SKM-1 (cell line): ENCODE measurements at regions not wholly inside any gene's neighbourhood (a gene's known extent, or its start where the extent isn't known, plus 50 kb on each side); places are given as distances from the start of the nearest gene placed in this dataset.

Experiments
- DNase-seq: peaks from one replicate; lab custom pipeline; 2025; ENCODE audit not compliant: unreplicated experiment; lab: John Stamatoyannopoulos, UW

DNA sequence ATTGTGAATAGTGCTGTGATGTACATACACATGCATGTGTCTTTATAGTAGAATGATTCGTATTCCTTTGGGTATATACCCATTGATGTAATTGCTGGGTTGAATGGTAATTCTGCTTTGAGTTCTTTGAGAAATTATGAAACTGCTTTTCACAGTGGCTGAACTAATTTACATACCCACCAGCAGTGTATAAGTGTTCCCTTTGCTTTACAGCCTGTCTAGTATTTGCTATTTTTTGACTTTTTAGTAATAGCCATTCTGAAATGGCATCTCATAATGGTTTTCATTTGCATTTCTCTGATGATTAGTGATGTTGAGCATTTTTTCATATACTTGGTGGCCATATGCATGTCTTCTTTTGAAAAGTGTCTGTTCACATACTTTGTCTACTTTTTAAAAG lies 54.5 kb upstream of the FAM78B start:
- DNase-seq, result no peak

DNA sequence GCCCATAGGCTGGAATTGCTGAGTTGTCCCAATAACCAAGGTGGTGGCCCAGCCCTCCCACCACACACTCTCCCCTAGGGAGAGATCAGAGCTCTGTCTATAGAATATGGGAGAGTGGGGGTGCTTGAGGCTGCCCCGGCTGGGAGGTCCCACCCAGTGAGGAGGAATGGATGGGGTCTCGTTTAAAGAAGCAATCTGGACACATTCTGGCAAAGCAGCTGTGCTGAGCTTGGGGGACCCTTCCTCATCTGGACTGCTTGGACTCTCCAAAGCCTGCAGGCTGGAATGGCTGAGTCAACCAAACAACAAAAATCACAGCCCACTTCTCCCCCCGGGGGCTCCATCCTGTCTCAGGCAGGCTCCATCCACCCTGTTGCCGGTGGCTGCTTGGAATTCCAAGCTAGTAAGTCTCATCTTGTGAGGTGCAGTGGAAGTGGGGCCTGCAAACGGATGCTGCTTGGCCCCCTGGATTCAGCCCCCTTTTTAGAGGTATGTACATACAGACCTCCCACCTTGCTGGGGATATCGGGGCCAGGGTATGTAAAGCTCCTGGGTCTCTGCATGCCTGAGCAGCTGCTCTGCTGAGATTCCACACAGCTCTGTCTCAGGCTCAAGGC lies 67.1 kb upstream of the FAM78B start:
- DNase-seq, result no peak

DNA sequence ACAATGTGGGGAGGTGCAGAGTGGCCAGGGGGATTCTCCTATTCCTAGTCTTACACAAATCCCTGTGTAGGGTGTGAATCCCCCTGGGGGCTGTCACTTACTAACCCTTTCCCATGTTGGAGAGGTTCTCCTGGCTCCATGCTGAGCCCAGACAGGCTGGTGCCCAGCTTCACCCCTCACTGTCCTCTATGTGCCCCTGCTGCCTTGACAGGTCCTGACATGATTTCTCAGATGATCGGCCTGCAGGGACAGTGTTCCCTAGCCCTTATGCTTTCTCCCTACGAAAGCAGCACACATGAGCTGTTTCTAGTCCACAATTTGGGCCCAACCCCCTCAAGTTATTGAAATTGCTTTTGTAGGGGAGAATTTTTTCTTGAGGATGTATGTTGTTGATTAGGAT lies 68.9 kb upstream of the FAM78B start:
- no peak for DNase-seq

DNA sequence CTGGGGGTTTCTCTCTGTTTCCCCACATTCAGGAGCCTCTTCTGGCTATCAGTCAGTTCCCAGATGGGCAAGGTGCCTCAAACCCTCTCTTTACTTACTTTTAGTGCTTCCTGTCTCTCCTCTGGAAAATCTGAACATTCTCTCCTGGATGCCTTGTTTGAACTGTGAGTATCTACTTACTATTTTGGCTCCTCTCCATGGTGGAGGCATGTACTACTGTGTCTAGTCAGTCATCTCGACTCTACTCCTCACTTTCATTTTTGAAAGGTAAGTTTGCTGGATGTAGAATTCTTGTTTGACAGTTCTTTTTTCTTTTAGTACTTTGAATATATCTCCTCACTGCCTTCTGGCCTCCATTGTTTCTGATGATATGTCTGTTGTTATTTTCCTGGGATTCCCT lies 70.9 kb upstream of the FAM78B start:
- no peak for DNase-seq

DNA sequence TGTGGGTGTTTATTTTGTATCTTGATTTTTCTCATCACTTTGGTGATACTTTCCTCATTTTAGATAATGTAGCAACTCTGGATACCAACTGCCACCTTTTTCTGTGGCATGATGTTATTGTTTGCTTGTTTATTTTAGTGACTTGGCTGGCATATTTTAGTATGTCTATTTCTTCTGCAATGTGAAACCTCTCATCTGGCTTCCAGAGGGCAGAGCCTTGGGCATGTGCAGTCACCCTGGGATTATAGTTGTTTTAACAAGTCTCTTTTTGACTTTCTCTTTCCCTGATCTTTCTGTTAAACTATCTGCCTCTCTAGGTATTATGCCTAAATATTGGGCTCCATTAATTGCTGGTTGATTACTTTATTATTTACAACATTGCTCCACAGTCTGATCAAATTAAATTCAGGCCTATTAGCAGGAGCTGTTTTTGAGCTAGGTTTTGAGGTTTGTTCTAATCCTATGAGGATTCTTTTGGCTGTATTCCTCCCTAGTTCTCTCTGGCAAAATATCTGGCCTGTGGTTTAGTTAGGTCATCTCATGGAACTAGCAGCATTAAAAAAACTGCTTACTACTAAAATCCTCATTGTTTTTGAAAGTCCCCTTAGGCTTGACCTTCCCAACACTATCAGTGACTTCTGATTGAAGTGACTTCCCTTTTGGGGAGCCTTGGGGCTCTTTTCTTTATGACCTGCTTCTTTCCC lies 86.4 kb upstream of the FAM78B start:
- no peak for DNase-seq

DNA sequence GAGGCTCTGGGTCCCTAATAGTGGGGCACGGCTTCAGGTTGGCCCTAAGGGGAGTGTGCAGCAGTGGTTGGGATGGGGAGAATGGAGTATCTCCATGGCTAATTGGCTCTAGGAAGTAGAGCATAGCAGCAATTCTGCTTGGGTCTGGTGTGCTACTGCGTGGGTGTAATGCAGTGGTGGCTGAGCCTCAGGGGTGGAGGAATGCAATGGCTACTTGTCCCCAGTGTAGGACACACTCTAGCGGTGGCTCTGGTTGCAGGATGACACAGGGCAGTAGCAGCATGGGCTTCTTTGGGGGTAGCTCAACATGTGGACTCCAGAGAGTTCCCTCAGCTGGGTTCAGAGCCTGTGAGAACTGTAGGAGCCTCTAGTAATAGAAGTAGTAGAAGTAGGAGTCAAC lies 91.2 kb upstream of the FAM78B start:
- DNase-seq, result no peak

DNA sequence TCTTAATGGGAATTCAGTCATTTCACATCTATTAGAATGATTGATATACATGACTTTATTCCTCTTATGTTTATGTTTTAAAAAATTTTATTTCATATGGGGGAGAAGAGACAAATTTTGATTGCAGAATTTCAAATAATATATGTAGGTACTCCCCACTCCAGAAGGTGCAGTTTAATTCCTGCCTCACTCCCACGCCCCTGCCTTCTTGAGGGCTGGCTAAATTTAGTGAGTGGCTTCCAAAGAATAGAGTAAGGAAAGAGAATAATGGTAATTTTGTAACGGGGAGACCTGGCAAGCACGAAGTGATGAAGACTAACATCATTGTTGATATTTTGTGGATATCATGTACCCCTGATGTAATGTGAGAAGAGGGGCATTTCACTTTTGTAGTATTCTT lies 94.7 kb upstream of the FAM78B start:
- no peak for DNase-seq

DNA sequence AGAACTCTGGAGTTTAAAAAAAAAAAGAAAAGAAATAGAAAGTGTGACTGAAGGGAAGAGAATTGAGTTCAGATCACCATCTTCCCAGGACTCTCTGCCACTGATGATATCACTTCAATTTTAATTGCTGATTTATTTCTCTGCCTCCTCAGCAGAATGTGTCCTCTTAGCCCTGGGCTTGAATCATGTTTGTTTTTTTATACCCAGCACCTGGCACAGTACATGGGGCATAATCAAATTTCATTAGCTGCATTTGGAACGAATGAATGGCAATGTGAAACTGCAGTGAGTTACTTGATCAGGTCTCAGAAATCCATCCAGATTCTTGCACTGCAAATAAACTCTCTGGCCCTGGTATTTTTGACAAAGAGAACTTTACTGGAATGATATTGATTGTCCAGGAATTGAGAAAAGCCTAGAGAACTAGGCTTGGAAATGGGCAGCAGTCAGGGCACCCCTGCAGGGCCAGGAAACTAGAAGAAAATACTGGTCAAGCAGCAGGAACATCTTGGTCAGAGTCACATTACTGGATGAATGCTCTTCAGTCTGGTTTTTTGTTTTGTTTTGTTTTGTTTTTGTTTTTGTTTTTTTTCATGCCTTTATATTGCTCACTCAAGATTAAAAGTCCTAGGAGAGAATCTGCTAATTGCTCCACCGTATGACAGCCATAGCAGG lies 103.8 kb upstream of the FAM78B start:
- no peak for DNase-seq

DNA sequence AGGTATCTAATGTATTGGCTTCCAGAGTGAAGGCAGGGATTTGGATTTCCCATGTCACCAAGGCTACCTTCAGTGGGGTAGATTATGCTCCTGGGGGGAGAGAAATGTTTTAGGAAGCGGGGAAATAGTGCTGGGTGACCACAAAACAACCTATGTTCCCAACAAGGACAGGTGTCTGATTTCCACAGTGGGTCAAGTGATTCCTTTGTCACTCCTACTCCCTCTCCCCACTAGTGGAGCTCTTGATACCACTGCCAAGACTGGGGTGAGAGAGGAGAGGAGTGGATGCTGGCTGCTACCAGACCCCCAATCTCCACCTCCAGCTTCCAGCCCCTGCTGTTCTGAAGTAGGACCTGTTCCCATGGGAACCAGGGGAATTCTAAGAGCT lies 104.3 kb upstream of the FAM78B start:
- DNase-seq, result no peak

DNA sequence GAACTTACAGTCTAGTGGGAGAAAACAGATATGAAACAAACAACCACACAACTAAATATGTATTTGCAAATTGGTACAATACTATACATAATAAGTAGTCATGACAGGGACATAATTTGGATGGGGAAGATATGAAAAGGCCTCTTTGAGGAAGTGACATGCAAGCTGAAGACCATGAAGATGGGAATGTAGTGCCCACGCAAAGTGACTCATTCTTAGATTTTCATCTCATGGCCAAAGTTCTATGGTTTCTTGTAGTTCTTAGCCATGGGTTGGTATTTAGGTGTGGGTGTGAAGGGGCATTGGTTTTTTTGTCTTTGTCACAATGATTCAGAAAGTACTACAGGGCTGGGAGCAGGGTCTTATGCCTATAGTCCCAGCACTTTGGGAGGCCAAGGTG lies 105.4 kb upstream of the FAM78B start:
- no peak for DNase-seq

DNA sequence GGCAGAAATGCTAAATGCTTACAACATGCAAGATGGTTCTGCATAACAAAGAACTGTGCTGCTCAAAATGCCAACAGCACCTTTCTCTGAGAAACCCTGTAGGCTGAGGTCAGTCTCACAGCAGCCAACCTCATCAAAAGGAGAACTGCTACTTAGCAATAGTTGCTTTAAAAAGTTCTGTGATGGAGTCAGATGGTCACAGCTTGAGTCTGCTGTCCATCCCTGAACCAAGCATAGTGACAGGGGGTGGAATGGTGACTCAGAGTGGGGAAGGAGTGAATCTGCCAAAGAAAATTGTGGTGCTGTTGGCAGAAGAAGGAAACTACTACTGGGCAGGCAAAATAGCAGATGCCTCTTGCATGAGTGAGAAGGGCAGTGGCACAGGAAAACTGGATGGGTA lies 106.0 kb upstream of the FAM78B start:
- DNase-seq, result no peak

DNA sequence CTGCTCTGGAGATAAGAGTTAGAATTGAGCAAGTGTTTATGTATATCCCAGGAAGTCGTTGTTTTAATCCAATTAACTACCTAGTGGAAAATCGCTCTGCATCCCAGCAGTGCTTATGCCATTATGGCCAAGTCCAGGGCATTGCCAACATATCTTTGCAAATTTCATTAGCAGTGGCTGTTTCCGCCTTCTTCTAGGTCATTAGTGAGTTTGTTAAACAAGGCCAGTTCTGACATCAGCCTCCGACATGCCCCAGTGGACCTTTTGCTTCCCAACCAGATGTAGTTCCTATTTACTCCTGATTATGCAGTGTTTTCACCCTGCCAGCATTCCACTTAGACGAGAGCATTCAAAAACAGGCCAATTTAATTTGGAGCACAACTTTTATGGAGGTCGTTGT lies 106.8 kb upstream of the FAM78B start:
- DNase-seq, result no peak

DNA sequence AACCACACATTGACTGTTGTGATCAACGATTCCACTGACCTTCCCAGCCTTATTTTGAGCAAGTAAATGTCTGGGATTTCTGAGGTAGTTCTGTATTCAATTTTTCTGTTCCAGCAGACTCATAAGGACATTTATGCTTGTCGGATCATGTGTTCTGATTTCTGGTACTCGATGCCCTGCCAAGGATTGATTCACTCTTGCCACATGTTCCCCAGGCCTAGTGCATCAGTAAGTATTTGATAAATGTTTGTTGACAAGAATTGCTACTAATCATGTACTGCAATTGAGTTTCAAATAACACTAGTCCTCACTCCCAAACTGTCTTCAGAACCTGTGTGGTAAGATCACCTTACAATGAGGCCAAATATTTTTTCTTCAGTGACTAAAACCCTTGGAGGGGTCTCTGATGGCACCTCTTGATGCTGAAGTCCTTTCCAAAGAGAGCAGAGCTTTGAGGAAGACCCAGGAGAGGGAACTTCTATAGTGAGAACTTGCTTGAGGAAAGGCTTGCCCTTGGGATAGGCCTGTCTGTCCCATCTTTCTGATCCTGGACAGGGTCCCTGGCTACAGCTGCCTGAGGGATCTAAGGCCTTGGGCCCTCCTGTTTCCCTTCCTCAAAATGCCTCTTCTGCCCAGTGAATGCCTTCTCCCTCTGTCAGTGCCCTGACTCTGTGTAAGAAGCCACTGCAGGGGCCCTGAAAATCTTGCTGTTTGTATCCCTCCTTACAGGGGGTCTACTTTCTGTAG lies 115.8 kb upstream of the FAM78B start:
- no peak for DNase-seq

DNA sequence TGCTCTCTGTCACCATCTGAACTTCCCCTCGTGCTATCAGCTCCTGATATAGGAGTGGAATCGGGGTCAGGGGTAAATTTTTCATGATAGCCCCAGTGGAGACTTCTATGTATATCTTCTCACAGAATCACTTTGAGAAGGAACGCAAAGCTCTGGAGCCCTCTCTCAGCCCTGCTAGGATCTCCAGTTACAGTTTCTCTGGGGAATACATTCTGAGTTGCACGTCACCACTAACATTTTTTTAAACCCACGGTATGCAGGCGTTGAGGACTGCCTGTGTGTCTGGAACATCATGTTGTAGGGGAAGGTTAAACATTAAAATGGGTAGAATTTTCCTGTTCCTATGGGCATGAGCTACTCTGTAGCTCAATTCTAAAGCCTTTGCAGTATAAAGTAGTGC lies 116.4 kb upstream of the FAM78B start:
- no peak for DNase-seq

DNA sequence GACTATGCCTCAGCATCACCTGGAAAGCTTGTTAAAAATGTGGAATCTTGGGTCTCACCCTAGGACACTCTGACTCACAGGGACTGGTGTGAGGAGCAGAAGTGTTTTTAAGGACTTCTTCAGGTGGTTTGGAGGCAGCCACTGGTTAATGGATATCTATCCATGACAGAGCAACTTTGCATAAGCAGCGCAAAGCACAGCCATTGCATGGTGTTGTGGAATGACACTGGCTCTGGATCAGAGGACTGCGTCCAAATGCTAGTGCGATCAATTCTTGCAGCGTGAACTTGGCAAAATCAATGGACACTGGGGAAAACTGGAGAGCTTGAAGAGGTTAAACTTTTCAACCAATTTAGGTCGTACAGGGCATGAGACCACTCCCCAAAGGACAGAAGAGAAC lies 116.8 kb upstream of the FAM78B start:
- DNase-seq, result no peak

DNA sequence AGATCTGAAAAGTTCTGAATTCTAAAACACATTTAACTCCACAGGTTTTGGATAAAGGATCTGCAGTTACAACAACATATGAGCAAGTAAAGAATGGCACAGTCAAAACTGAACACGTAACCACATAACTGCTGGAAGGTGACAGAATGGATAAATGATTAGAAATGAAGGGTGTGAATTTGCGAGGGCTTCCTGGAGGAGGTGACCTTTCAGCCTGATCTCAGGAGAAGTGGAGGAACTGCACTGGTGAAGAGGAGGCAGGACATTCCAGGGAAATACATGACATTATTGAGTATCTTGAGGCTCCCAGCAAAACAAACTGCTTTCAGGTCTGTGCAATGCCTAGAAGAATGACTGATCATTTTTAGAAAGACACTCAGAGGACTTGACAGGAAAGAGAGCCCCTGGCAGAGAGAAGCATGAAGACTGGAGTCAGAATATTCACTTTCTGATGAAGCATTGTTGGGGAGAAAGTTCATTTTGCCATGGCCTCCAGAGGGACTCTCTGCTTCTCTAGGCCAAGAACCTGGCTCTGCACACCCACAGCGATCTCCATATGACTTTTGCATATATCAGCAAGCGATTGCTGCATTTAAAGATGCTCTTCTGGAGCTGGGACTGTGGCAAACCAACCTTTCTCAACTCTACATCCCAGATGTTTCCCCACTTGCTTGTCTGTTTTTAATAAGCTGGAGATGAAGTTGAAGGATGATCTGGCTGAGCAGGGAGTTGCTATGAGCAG lies 122.7 kb upstream of the FAM78B start:
- no peak for DNase-seq

DNA sequence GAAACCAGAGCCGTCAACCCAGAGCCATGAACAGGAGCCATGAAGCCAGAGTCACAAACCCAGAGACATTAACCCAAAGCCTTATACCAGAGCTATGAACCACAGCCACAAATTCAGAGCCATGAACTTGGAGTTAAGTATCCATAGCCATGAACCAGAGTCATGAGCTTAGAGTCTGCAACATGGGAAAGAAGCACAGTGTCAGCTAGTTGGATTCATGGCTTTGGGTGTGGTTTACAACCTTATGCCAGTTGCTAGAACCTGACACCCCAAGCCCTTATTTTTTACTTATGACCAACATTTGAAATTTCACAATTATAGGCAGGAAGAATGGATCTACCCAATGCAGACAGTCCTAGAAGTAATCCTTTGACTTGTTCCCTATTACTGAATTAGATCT lies 128.9 kb upstream of the FAM78B start:
- no peak for DNase-seq

DNA sequence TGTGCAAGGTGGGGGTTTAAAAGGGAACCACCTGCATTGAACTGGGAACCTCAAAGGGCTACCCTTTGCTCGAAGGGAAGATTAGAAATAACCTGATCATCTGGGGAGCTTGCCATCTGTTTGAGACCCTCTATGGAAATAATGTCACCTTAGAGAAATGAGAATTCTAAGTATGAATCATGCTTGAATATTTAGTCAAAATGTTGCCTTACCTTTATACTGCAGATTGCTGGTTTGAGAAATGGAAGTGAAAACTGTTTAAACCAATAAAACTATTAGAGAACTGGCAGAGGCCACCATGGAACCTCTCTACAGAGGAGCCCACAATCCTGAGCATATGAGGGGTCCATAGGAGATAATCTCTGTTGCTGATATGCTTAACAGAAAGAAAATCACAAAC lies 131.2 kb upstream of the FAM78B start:
- DNase-seq, result no peak

DNA sequence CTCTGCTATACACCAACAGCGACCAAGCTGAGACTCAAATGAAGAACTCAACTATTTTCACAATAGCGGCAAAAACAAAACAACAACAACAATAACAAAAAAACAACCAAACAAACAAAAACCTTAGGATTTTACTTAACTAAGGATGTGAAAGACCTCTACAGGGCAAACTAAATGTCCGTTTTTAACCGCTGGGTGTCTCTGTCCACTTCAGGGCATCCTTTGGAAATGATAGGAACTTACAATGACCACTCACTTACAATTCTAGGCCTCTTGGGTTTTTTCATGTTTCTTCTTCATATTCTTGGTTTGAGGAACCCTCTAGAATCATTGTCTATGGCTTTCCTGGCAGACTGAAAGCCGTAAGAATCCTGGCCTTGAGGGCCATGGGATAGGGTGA lies 134.0 kb upstream of the FAM78B start:
- no peak for DNase-seq

DNA sequence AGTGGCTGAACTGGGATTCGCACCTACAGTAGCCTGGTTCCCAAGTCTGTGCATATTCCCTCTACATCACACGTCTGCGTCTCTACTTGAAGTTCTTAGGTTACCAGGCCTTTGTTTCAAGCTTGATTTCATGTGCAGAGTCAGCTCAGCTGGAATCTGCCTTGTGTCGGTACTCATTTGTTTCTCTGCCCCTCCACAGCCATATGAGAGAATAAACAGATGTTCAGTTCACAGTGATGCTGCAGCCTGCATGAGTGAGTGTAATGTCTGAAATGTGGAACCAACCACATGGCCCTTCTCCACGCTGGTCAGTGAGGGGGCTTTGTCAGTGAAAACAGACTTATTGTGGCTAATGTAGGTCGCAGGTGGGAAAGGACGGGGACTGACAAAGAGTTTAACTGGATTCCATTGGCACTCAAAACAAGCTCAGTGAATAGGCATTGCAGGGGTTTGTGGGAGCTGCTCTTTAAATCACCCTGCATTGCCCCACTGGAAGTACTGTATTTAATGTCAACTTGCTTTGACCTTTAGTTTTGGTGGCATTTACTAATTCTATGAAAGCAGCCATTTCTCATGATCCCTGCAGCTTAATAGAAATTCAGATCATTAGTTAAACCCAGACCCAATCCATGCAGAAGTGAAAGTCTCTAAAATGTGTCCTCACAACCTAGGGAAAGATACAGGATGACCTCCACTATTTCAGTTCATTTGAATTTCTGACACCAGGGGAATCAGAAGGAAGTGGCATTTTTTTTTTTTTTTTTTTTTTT lies 136.4 kb upstream of the FAM78B start:
- DNase-seq, result no peak

DNA sequence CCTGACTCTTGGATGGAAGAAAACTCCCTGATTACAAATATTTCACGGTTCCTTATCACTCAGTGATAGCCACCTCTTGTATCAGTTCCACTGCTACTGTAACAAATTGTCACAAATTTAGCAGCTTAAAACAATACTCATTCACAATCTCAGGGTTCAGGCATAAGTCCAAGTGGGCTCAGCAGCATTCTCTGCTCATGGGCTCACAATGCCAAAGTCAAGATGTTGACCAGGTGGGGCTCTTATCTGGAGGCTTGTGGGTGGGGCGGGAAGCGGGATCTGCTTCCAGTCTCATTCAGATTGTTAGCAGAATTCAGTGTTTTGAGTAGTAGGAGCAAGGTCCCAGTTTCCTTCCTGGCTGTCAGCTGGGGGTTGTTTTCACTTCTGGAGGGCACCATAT lies 137.3 kb upstream of the FAM78B start:
- no peak for DNase-seq
